H1 (cell line): ENCODE measurements at regions not wholly inside any gene's neighbourhood (a gene's known extent, or its start where the extent isn't known, plus 50 kb on each side); places are given as distances from the start of the nearest gene placed in this dataset.

Experiments
- CTCF ChIA-PET: fragments of 300-600 bp; sonication (Branson Sonifier 250); formaldehyde crosslinking; loops from one replicate; lab custom pipeline; 2021; ENCODE audit not compliant: partially characterized antibody; lab: Charles Lee
- POLR2A ChIA-PET: fragments of 300-600 bp; sonication (Branson Sonifier 250); formaldehyde crosslinking; loops from one replicate; lab custom pipeline; 2021; ENCODE audit warnings: inconsistent platforms; ENCODE audit not compliant: partially characterized antibody; lab: Charles Lee
- DNase-seq, 2 experiments: peaks; one replicate each; pipeline versions ENCODE4 v3.0.0 to v3.0.0-alpha.2; 2010 to 2022; ENCODE audit warnings: low spot score in 2 of 2, low read depth in 1 of 2, mixed read lengths in 1 of 2
- FAIRE-seq: peaks from 2 replicates; lab custom pipeline; 2011; peaks lifted over from hg19 to GRCh38; lab: Jason Lieb, UNC
- H2AFZ ChIP-seq: 2 replicates; pipeline ENCODE4 v1.8.1; 2012; ENCODE audit warnings: low read length, inconsistent platforms
- H2AK5ac ChIP-seq: 2 replicates; pipeline ENCODE4 v1.6.1; 2013; ENCODE audit warnings: low read depth, low read length
- H2BK120ac ChIP-seq: replicated peaks from 2 replicates; pipeline ENCODE3; 2013; ENCODE audit warnings: low read depth, low read length, inconsistent platforms
- H2BK12ac ChIP-seq: 2 replicates; pipeline ENCODE4 v1.6.1; 2013; ENCODE audit warnings: low read depth, low read length
- H2BK15ac ChIP-seq: 2 replicates; pipeline ENCODE4 v1.6.1; 2013; ENCODE audit warnings: low read length
- H2BK20ac ChIP-seq: 2 replicates; pipeline ENCODE4 v1.6.1; 2013; ENCODE audit warnings: low read length
- H2BK5ac ChIP-seq: 2 replicates; pipeline ENCODE4 v1.6.1; 2013; ENCODE audit warnings: low read depth, low read length
- H3K14ac ChIP-seq: 2 replicates; pipeline ENCODE4 v1.6.1; 2013; ENCODE audit warnings: inconsistent platforms; ENCODE audit not compliant: insufficient read length
- H3K18ac ChIP-seq: 2 replicates; pipeline ENCODE4 v1.6.1; 2013; ENCODE audit warnings: low read length; ENCODE audit errors: extremely low read depth
- H3K23ac ChIP-seq: 2 replicates; pipeline ENCODE4 v1.6.1; 2013; ENCODE audit warnings: inconsistent platforms; ENCODE audit not compliant: insufficient read length
- H3K23me2 ChIP-seq: 2 replicates; pipeline ENCODE4 v1.6.1; 2013; ENCODE audit warnings: low read depth, low read length
- H3K27ac ChIP-seq: 2 replicates; pipeline ENCODE4 v1.6.1; 2011; ENCODE audit warnings: low read depth, low read length, inconsistent platforms
- H3K27me3 ChIP-seq, 4 experiments: replicated peaks in 1 of 4; 1 replicate in 1 of 4; 2 replicates in 3 of 4; pipeline versions ENCODE4 v1.6.1 to v1.8.1; 2011 to 2013; ENCODE audit warnings: low read length in 3 of 4, mild to moderate bottlenecking in 3 of 4, inconsistent platforms in 2 of 4, mixed read lengths in 2 of 4, moderate library complexity in 1 of 4; ENCODE audit not compliant: control insufficient read depth in 3 of 4, insufficient read depth in 3 of 4; ENCODE audit errors: extremely low read depth in 1 of 4
- H3K36me3 ChIP-seq, 4 experiments: 2 replicates each; pipeline versions ENCODE4 v1.6.1 to v1.8.1; 2011 to 2013; ENCODE audit warnings: mild to moderate bottlenecking in 4 of 4, low read length in 3 of 4, moderate library complexity in 2 of 4, control low read depth in 1 of 4, inconsistent platforms in 1 of 4; ENCODE audit not compliant: insufficient read depth in 4 of 4, control insufficient read depth in 2 of 4
- H3K4ac ChIP-seq: replicated peaks from 2 replicates; pipeline ENCODE3; 2013; ENCODE audit warnings: low read length, low read depth, mixed read lengths, inconsistent platforms; ENCODE audit not compliant: insufficient read length
- H3K4me1 ChIP-seq, 4 experiments: replicated peaks in 1 of 4; 1 replicate in 1 of 4; 2 replicates in 3 of 4; pipeline versions ENCODE4 v1.6.1 to v1.8.1; 2011 to 2013; ENCODE audit warnings: low read length in 3 of 4, inconsistent platforms in 2 of 4, mixed read lengths in 1 of 4; ENCODE audit not compliant: insufficient read depth in 4 of 4, control insufficient read depth in 3 of 4
- H3K4me2 ChIP-seq, 2 experiments: 2 replicates each; pipeline versions ENCODE4 v1.6.1 to v1.8.1; 2011 to 2013; ENCODE audit warnings: low read depth in 2 of 2, low read length in 2 of 2, control low read depth in 1 of 2, inconsistent platforms in 1 of 2, mild to moderate bottlenecking in 1 of 2; ENCODE audit not compliant: insufficient read depth in 1 of 2
- H3K4me3 ChIP-seq, 4 experiments: fragments of 200-600, 300-600 bp in 1 of 4; sonication (generic), shearing (Covaris generic), sonication (Bioruptor Twin) in 1 of 4; 2 replicates each; pipeline versions ENCODE4 v1.5.1 to v1.8.1; 2011 to 2016; ENCODE audit warnings: low read length in 4 of 4, low read depth in 3 of 4, control low read depth in 2 of 4, inconsistent platforms in 2 of 4, mild to moderate bottlenecking in 2 of 4, mixed read lengths in 1 of 4, moderate library complexity in 1 of 4; ENCODE audit not compliant: insufficient read depth in 2 of 4; ENCODE audit errors: extremely low read depth in 1 of 4
- H3K56ac ChIP-seq: replicated peaks from 2 replicates; pipeline ENCODE3; 2013; ENCODE audit warnings: low read depth, mild to moderate bottlenecking, mixed read lengths, low read length, inconsistent platforms; ENCODE audit not compliant: insufficient read length
- H3K79me1 ChIP-seq: 2 replicates; pipeline ENCODE4 v1.6.1; 2013; ENCODE audit warnings: low read depth, low read length, control low read depth
- H3K79me2 ChIP-seq, 2 experiments: 2 replicates each; pipeline versions ENCODE4 v1.6.1 to v1.8.1; 2012 to 2013; ENCODE audit warnings: low read length in 2 of 2, mild to moderate bottlenecking in 2 of 2, inconsistent platforms in 1 of 2; ENCODE audit not compliant: insufficient read depth in 2 of 2, control insufficient read depth in 1 of 2
- H3K9ac ChIP-seq, 4 experiments: replicated peaks in 1 of 4; 1 replicate in 1 of 4; 2 replicates in 3 of 4; pipeline versions ENCODE4 v1.6.1 to v1.8.1; 2011 to 2013; ENCODE audit warnings: low read depth in 3 of 4, low read length in 3 of 4, control low read depth in 2 of 4, mild to moderate bottlenecking in 2 of 4, moderate library complexity in 2 of 4, inconsistent platforms in 1 of 4; ENCODE audit errors: extremely low read depth in 1 of 4
- H3K9me3 ChIP-seq, 2 experiments: 2 replicates each; pipeline versions ENCODE4 v1.6.1 to v1.8.1; 2012 to 2013; ENCODE audit warnings: mild to moderate bottlenecking in 2 of 2, moderate library complexity in 2 of 2, control low read depth in 1 of 2, inconsistent platforms in 1 of 2, low read depth in 1 of 2, low read length in 1 of 2, mixed read lengths in 1 of 2; ENCODE audit not compliant: insufficient read depth in 2 of 2
- H4K20me1 ChIP-seq, 2 experiments: replicated peaks in 1 of 2; 2 replicates each; pipeline versions ENCODE3 to v1.8.1; 2011 to 2013; ENCODE audit warnings: inconsistent platforms in 2 of 2, low read length in 2 of 2, mild to moderate bottlenecking in 1 of 2; ENCODE audit not compliant: insufficient read depth in 2 of 2, control insufficient read depth in 1 of 2
- H4K5ac ChIP-seq: 2 replicates; pipeline ENCODE4 v1.6.1; 2013; ENCODE audit warnings: low read length, low read depth, mixed read lengths, inconsistent platforms; ENCODE audit not compliant: insufficient read length
- H4K8ac ChIP-seq: 2 replicates; pipeline ENCODE4 v1.8.0; 2013; ENCODE audit warnings: mild to moderate bottlenecking, moderate library complexity, low read length, inconsistent platforms; ENCODE audit not compliant: insufficient read depth; ENCODE audit errors: extremely low read depth
- H4K91ac ChIP-seq: replicated peaks from 2 replicates; pipeline ENCODE3; 2013; ENCODE audit warnings: low read length, mixed read lengths, inconsistent platforms; ENCODE audit not compliant: insufficient read length
- POU5F1 ChIP-seq: IDR thresholded peaks from 2 replicates; pipeline ENCODE4 v1.6.1; 2011; ENCODE audit warnings: low read depth, mild to moderate bottlenecking, low read length, moderate library complexity
- WGBS, 2 experiments: shearing (Covaris generic) in 1 of 2; methylation state at CpG; one replicate each; pipeline versions ENCODE4 v1.1.6 to v1.1.7; 2013 to 2015; ENCODE audit warnings: low lambda C conversion rate in 2 of 2, mixed read lengths in 2 of 2, inconsistent platforms in 1 of 2, low coverage in 1 of 2, missing lambda C conversion rate in 1 of 2; ENCODE audit not compliant: insufficient replicate concordance in 2 of 2, insufficient coverage in 1 of 2, insufficient read length in 1 of 2; ENCODE audit errors: extremely low coverage in 1 of 2, missing lambda C conversion rate in 1 of 2; 5-methylcytosine and 5-hydroxymethylcytosine counted together

DNA sequence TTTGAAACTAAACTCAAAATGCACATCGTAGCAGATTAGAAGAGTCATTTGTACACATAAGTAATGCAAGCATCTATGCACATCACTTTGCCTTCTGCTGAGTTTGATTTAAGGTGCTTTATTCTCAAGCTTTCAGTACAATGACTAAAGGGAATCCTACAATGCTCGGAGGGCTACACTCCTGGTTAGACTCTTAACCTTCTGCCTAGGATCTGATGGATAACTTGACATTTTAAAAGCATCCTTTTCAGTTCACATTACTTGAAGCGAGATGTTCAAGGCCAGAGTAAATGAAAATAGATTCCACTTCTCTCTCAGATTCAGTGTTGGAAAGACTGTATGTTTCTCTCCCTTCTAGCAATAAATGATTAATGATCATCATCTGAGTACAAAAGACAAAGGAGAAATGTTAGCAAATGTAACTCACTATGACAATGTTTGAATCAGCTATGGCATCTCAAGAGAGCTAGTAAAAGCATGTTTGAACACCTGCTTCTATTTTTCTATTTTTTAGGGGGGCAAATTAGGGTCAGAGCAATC is 259.2 kb upstream of the ANO3 start:
- no peak overlapping the region for H2BK5ac ChIP-seq
- no peak overlapping the region for H4K5ac ChIP-seq
- H2BK15ac ChIP-seq, result no peak overlapping the region
- no peaks in the 10 kb centered on the region for H3K9me3 ChIP-seq
- H3K4me1 ChIP-seq, result no peaks in the 10 kb centered on the region
- ChIA-PET POLR2A (no interaction called here), CTCF (no interaction called here)
- FAIRE-seq, result no peak
- no peaks in the 10 kb centered on the region for H3K79me2 ChIP-seq
- H4K91ac ChIP-seq, result no peak overlapping the region
- H3K36me3 ChIP-seq, result no peaks in the 10 kb centered on the region
- H2BK120ac ChIP-seq, result no peak overlapping the region
- H3K4me3 ChIP-seq, result no peak overlapping the region
- WGBS, 2 experiments, result 98% methylated on average over 3 of the region's 3 CpGs; no CpG with 5 or more reads in 1 of the 2 experiments
- H3K23me2 ChIP-seq, result no peaks in the 10 kb centered on the region
- no peak overlapping the region for H2BK20ac ChIP-seq
- H3K4me2 ChIP-seq, result no peak overlapping the region
- H3K23ac ChIP-seq, result no peak overlapping the region
- H3K56ac ChIP-seq, result no peak overlapping the region
- H3K9ac ChIP-seq, result no peak overlapping the region
- no peak overlapping the region for H2AFZ ChIP-seq
- no peak overlapping the region for H3K4ac ChIP-seq
- no peak for DNase-seq
- H3K27me3 ChIP-seq, result no peaks in the 10 kb centered on the region
- no peak overlapping the region for H4K8ac ChIP-seq
- H2AK5ac ChIP-seq, result no peak overlapping the region
- H3K18ac ChIP-seq, result no peak overlapping the region
- no peak overlapping the region for H3K14ac ChIP-seq
- H3K27ac ChIP-seq, result no peak overlapping the region
- H4K20me1 ChIP-seq, result no peaks in the 10 kb centered on the region
- no peak overlapping the region for H2BK12ac ChIP-seq
- H3K79me1 ChIP-seq, result no peaks in the 10 kb centered on the region
- no peak for TF ChIP-seq POU5F1
